ENCODE measurements at regions not wholly inside any gene's neighbourhood (a gene's known extent, or its start where the extent isn't known, plus 50 kb on each side); places are given as distances from the start of the nearest gene placed in this dataset.

GRCh38 chr3:26058901-26059321 is 269.0 kb downstream of the OXSM start:
- no TSS peak for BruUV-seq (replicated peaks)
- no peak overlapping the region for H3K4me3 Mint-ChIP-seq (ENCODE audit: unreplicated experiment)
- H3K36me3 Mint-ChIP-seq (ENCODE audit: insufficient read depth, unreplicated experiment) = no peaks in the 10 kb centered on the region
- H3K4me1 ChIP-seq = no peaks in the 10 kb centered on the region
- CTCF ChIA-PET = no interaction called here
- no peak overlapping the region for H3K4me3 ChIP-seq (ENCODE audit: low read depth, low read length)
- no peak overlapping the region for H3K27ac Mint-ChIP-seq (ENCODE audit: unreplicated experiment)
- no peaks in the 10 kb centered on the region for H3K9me3 ChIP-seq
- no peaks in the 10 kb centered on the region for H3K9me3 Mint-ChIP-seq (ENCODE audit: unreplicated experiment)
- no peak for DNase-seq
- no peaks in the 10 kb centered on the region for H3K27me3 ChIP-seq (replicated peaks; ENCODE audit: control insufficient read depth, insufficient read depth, low read length)
- TF ChIP-seq, protein P1, sequence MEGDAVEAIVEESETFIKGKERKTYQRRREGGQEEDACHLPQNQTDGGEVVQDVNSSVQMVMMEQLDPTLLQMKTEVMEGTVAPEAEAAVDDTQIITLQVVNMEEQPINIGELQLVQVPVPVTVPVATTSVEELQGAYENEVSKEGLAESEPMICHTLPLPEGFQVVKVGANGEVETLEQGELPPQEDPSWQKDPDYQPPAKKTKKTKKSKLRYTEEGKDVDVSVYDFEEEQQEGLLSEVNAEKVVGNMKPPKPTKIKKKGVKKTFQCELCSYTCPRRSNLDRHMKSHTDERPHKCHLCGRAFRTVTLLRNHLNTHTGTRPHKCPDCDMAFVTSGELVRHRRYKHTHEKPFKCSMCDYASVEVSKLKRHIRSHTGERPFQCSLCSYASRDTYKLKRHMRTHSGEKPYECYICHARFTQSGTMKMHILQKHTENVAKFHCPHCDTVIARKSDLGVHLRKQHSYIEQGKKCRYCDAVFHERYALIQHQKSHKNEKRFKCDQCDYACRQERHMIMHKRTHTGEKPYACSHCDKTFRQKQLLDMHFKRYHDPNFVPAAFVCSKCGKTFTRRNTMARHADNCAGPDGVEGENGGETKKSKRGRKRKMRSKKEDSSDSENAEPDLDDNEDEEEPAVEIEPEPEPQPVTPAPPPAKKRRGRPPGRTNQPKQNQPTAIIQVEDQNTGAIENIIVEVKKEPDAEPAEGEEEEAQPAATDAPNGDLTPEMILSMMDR (IDR thresholded peaks at IDR 0.05; ENCODE audit: insufficient read depth in 1 of 2, low read depth in 1 of 2, low read length in 1 of 2, severe bottlenecking in 1 of 2, unreplicated experiment in 1 of 2) = no peak
- H3K36me3 ChIP-seq (ENCODE audit: control insufficient read depth, insufficient read depth, low read length) = no peaks in the 10 kb centered on the region
- intact Hi-C loops (cut with micrococcal nuclease; ENCODE audit: unreplicated experiment) = no loop called here
- no peaks in the 10 kb centered on the region for H3K27me3 Mint-ChIP-seq (ENCODE audit: insufficient read depth, unreplicated experiment)
- POLR2A ChIA-PET = no interaction called here
- H3K4me1 Mint-ChIP-seq (ENCODE audit: low read depth, unreplicated experiment) = no peaks in the 10 kb centered on the region

DNA sequence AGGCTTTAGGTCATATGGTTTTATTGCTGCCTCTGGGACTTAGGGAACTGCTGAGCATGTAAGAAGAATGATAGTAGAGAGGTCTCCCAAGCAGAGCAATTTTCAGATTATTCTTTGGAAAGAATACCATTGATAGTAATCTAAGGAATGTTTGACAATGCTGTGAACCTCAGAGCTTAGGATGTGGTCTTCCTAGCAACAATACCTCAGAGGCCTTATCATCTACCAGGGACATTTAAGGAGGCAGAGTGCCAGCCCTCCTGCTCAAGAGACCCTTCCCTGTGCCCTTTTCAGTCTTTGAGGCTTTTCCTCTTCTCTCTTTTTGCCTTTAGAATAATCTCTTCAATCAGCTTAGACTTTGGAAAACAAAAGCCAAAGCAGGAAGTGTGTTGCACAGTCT is 272.1 kb downstream of the OXSM start:
- no peaks in the 10 kb centered on the region for H3K4me1 Mint-ChIP-seq (ENCODE audit: low read depth, unreplicated experiment)
- no peaks in the 10 kb centered on the region for H3K36me3 Mint-ChIP-seq (ENCODE audit: insufficient read depth, unreplicated experiment)
- POLR2A ChIA-PET = no interaction called here
- H3K27me3 Mint-ChIP-seq (ENCODE audit: insufficient read depth, unreplicated experiment) = no peaks in the 10 kb centered on the region
- Histone ChIP-seq H3K4me1 (no peaks in the 10 kb centered on the region), H3K27me3 (replicated peaks; ENCODE audit: control insufficient read depth, insufficient read depth, low read length) (no peaks in the 10 kb centered on the region), H3K4me3 (ENCODE audit: low read depth, low read length) (no peak overlapping the region), H3K9me3 (no peaks in the 10 kb centered on the region), H3K36me3 (ENCODE audit: control insufficient read depth, insufficient read depth, low read length) (no peaks in the 10 kb centered on the region)
- H3K27ac Mint-ChIP-seq (ENCODE audit: unreplicated experiment) = no peak overlapping the region
- no TSS peak for BruUV-seq (replicated peaks)
- CTCF ChIA-PET = no interaction called here
- H3K4me3 Mint-ChIP-seq (ENCODE audit: unreplicated experiment) = no peak overlapping the region
- intact Hi-C loops (cut with micrococcal nuclease; ENCODE audit: unreplicated experiment) = no loop called here
- no peak for DNase-seq
- H3K9me3 Mint-ChIP-seq (ENCODE audit: unreplicated experiment) = no peaks in the 10 kb centered on the region
- TF ChIP-seq, protein P1 (IDR thresholded peaks at IDR 0.05; ENCODE audit: insufficient read depth in 1 of 2, low read depth in 1 of 2, low read length in 1 of 2, severe bottlenecking in 1 of 2, unreplicated experiment in 1 of 2) = no peak

DNA sequence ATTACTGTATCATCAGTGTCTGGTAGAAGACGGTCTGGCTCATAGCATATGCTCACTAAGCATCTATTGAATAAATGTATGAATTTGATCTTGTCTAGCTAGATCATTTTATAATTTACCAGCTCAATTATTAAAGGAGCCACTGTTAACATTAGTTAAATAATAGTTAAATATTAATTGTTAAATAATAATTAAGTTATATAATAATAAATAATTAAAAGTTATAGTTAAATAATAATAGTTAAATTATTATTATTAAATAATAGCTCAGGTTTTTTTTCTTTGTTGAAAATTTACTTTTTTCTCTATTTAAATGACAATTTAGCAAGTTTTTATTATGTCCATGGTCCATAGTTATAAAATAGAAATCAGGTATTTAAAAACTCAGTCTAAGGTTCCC is 274.4 kb downstream of the OXSM start:
- TF ChIP-seq, protein P1 (IDR thresholded peaks at IDR 0.05; ENCODE audit: insufficient read depth in 1 of 2, low read depth in 1 of 2, low read length in 1 of 2, severe bottlenecking in 1 of 2, unreplicated experiment in 1 of 2) = no peak
- no peak overlapping the region for H3K27ac Mint-ChIP-seq (ENCODE audit: unreplicated experiment)
- no peaks in the 10 kb centered on the region for H3K4me1 ChIP-seq
- no peaks in the 10 kb centered on the region for H3K9me3 Mint-ChIP-seq (ENCODE audit: unreplicated experiment)
- H3K36me3 Mint-ChIP-seq (ENCODE audit: insufficient read depth, unreplicated experiment) = no peaks in the 10 kb centered on the region
- H3K4me1 Mint-ChIP-seq (ENCODE audit: low read depth, unreplicated experiment) = no peaks in the 10 kb centered on the region
- ChIA-PET CTCF (no interaction called here), POLR2A (no interaction called here)
- no peak for DNase-seq
- intact Hi-C loops (cut with micrococcal nuclease; ENCODE audit: unreplicated experiment) = no loop called here
- no peaks in the 10 kb centered on the region for H3K27me3 Mint-ChIP-seq (ENCODE audit: insufficient read depth, unreplicated experiment)
- no TSS peak for BruUV-seq (replicated peaks)
- H3K9me3 ChIP-seq = no peaks in the 10 kb centered on the region
- H3K4me3 ChIP-seq (ENCODE audit: low read depth, low read length) = no peak overlapping the region
- H3K36me3 ChIP-seq (ENCODE audit: control insufficient read depth, insufficient read depth, low read length) = no peaks in the 10 kb centered on the region
- no peaks in the 10 kb centered on the region for H3K27me3 ChIP-seq (replicated peaks; ENCODE audit: control insufficient read depth, insufficient read depth, low read length)
- H3K4me3 Mint-ChIP-seq (ENCODE audit: unreplicated experiment) = no peak overlapping the region

Measured in Caco-2 (cell line).